K562 (cell line): ENCODE measurements at regions not wholly inside any gene's neighbourhood (a gene's known extent, or its start where the extent isn't known, plus 50 kb on each side); places are given as distances from the start of the nearest gene placed in this dataset.
A peak's percentile ranks its signal among the peaks of the same experiment; 100 is the strongest.

Experiments
- BDP1 ChIP-seq: IDR thresholded peaks from 3 replicates; pipeline ENCODE4 v1.6.1; 2011; ENCODE audit not compliant: insufficient read length, insufficient read depth
- DNMT1 ChIP-seq: fragments of 450-650 bp; IDR thresholded peaks from 2 replicates; pipeline ENCODE4 v1.6.1; 2016; ENCODE audit warnings: antibody characterized with exemption, mild to moderate bottlenecking
- FOSL1 ChIP-seq: fragments of 200-800 bp; sonication (Bioruptor generic); conservative IDR thresholded peaks from 2 replicates; pipeline ENCODE4 v1.6.1; 2016; ENCODE audit warnings: missing genetic modification characterization, missing compliant biosample characterization
- KLF6 ChIP-seq: fragments of 250-450 bp; sonication (Bioruptor Pico); IDR thresholded peaks from 2 replicates; pipeline ENCODE4 v1.4.0; 2020; ENCODE audit warnings: mild to moderate bottlenecking, moderate library complexity, borderline replicate concordance
- RCOR1 ChIP-seq, 2 experiments: IDR thresholded peaks; 2 replicates each; pipeline ENCODE4 v1.6.1; 2012; ENCODE audit warnings: low read depth in 2 of 2, low read length in 2 of 2, borderline replicate concordance in 1 of 2, improper control_type of control experiment in 1 of 2
- TCF7L2 ChIP-seq: fragments of 150-350 bp; IDR thresholded peaks from 2 replicates; pipeline ENCODE4 v1.6.1; 2016; ENCODE audit warnings: low read depth, mild to moderate bottlenecking, low read length, moderate library complexity
- YBX1 ChIP-seq: fragments of 450-650 bp; IDR thresholded peaks from 2 replicates; pipeline ENCODE4 v1.7.1; 2016; ENCODE audit warnings: mild to moderate bottlenecking
- ZNF224 ChIP-seq: sonication (generic); formaldehyde crosslinking; IDR thresholded peaks from 2 replicates; pipeline ENCODE4 v1.8.0; 2022; ENCODE audit warnings: mild to moderate bottlenecking, missing genetic modification reagents
- TF ChIP-seq, protein P1 (sequence below): fragments of 450-650 bp; IDR thresholded peaks from 2 replicates; pipeline ENCODE4 v1.6.1; 2016; ENCODE audit warnings: mild to moderate bottlenecking
- TF ChIP-seq, protein P2 (sequence below): IDR thresholded peaks from 3 replicates; pipeline ENCODE4 v1.6.1; 2011; ENCODE audit warnings: borderline replicate concordance, mild to moderate bottlenecking, moderate library complexity; ENCODE audit not compliant: insufficient read length; ENCODE audit errors: extremely low read depth
- TF ChIP-seq, protein P3 (sequence below): fragments of 450-650 bp; IDR thresholded peaks from 2 replicates; pipeline ENCODE4 v1.6.1; 2016
- TF ChIP-seq, protein P4 (sequence below), 3 experiments: IDR thresholded peaks in 2 of 3; conservative IDR thresholded peaks in 1 of 3; 2 replicates each; pipeline ENCODE4 v1.5.1; 2011 to 2012; ENCODE audit warnings: low read length in 3 of 3, mild to moderate bottlenecking in 3 of 3, control low read depth in 2 of 3, improper control_type of control experiment in 1 of 3, inconsistent platforms in 1 of 3, low read depth in 1 of 3, mixed read lengths in 1 of 3, moderate library complexity in 1 of 3; ENCODE audit not compliant: insufficient read depth in 2 of 3
- TF ChIP-seq, protein P5 (sequence below): sonication (generic); formaldehyde crosslinking; IDR thresholded peaks from 2 replicates; pipeline ENCODE4 v1.8.1; 2023; ENCODE audit warnings: mild to moderate bottlenecking, missing genetic modification reagents

DNA sequence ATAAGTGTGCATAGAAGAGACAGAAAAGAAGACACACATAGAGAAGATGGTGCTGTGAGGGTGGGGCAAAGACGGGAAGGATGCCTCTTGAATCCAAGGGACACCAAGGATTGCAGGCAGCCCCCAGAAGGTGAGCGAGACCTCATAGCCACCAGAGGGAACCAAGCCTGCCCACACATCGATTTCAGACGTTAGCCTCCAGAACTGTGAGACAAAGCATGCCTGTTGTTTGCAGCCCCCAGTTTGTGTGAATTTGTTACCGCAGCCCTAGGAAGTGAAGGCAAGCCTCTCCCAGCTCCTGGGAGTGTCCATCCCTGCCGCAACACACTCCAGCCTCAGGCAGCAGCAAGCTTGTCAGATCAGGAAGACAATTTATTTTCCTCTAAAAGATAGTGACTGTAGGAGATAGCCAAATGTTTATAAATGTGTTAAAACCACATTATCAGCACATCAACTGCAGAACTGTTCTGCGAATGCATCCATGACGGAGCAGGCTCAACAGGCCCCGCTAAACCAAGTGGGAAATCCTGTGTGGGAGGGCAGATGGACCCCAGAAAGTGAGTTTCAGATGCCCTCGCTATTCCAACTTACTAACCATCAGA is 543.3 kb downstream of the MATN1 start (continued):
- TF ChIP-seq YBX1 (no peak), ZNF224 (no peak), TCF7L2 (no peak), BDP1 (no peak), RCOR1 (IDR thresholded peaks at IDR 0.05; ENCODE audit: borderline replicate concordance in 1 of 2, low read depth in 2 of 2, low read length in 2 of 2) (0 out of 4 replicates have a peak, but pooled peaks of 1 of the 2 experiments have one; percentile 11), DNMT1 (no peak), FOSL1 (0 out of 2 replicates have a peak, but pooled peaks have one; percentile 26), KLF6 (no peak)
- TF ChIP-seq, protein P1, sequence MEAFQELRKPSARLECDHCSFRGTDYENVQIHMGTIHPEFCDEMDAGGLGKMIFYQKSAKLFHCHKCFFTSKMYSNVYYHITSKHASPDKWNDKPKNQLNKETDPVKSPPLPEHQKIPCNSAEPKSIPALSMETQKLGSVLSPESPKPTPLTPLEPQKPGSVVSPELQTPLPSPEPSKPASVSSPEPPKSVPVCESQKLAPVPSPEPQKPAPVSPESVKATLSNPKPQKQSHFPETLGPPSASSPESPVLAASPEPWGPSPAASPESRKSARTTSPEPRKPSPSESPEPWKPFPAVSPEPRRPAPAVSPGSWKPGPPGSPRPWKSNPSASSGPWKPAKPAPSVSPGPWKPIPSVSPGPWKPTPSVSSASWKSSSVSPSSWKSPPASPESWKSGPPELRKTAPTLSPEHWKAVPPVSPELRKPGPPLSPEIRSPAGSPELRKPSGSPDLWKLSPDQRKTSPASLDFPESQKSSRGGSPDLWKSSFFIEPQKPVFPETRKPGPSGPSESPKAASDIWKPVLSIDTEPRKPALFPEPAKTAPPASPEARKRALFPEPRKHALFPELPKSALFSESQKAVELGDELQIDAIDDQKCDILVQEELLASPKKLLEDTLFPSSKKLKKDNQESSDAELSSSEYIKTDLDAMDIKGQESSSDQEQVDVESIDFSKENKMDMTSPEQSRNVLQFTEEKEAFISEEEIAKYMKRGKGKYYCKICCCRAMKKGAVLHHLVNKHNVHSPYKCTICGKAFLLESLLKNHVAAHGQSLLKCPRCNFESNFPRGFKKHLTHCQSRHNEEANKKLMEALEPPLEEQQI: no peak
- TF ChIP-seq, protein P2, sequence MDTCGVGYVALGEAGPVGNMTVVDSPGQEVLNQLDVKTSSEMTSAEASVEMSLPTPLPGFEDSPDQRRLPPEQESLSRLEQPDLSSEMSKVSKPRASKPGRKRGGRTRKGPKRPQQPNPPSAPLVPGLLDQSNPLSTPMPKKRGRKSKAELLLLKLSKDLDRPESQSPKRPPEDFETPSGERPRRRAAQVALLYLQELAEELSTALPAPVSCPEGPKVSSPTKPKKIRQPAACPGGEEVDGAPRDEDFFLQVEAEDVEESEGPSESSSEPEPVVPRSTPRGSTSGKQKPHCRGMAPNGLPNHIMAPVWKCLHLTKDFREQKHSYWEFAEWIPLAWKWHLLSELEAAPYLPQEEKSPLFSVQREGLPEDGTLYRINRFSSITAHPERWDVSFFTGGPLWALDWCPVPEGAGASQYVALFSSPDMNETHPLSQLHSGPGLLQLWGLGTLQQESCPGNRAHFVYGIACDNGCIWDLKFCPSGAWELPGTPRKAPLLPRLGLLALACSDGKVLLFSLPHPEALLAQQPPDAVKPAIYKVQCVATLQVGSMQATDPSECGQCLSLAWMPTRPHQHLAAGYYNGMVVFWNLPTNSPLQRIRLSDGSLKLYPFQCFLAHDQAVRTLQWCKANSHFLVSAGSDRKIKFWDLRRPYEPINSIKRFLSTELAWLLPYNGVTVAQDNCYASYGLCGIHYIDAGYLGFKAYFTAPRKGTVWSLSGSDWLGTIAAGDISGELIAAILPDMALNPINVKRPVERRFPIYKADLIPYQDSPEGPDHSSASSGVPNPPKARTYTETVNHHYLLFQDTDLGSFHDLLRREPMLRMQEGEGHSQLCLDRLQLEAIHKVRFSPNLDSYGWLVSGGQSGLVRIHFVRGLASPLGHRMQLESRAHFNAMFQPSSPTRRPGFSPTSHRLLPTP: no peak
- TF ChIP-seq, protein P3, sequence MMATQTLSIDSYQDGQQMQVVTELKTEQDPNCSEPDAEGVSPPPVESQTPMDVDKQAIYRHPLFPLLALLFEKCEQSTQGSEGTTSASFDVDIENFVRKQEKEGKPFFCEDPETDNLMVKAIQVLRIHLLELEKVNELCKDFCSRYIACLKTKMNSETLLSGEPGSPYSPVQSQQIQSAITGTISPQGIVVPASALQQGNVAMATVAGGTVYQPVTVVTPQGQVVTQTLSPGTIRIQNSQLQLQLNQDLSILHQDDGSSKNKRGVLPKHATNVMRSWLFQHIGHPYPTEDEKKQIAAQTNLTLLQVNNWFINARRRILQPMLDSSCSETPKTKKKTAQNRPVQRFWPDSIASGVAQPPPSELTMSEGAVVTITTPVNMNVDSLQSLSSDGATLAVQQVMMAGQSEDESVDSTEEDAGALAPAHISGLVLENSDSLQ: 0 out of 2 replicates have a peak, but pooled peaks have one; percentile 21
- TF ChIP-seq, protein P4, sequence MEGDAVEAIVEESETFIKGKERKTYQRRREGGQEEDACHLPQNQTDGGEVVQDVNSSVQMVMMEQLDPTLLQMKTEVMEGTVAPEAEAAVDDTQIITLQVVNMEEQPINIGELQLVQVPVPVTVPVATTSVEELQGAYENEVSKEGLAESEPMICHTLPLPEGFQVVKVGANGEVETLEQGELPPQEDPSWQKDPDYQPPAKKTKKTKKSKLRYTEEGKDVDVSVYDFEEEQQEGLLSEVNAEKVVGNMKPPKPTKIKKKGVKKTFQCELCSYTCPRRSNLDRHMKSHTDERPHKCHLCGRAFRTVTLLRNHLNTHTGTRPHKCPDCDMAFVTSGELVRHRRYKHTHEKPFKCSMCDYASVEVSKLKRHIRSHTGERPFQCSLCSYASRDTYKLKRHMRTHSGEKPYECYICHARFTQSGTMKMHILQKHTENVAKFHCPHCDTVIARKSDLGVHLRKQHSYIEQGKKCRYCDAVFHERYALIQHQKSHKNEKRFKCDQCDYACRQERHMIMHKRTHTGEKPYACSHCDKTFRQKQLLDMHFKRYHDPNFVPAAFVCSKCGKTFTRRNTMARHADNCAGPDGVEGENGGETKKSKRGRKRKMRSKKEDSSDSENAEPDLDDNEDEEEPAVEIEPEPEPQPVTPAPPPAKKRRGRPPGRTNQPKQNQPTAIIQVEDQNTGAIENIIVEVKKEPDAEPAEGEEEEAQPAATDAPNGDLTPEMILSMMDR (IDR thresholded peaks at IDR 0.05 in 2 of 3, conservative IDR thresholded peaks at IDR 0.05 in 1 of 3; ENCODE audit: insufficient read depth in 2 of 3, low read depth in 1 of 3, low read length in 3 of 3): peak in 2 of 3 experiments; percentile 18 to 25; a peak in 1 of 6 replicates
- TF ChIP-seq, protein P5, sequence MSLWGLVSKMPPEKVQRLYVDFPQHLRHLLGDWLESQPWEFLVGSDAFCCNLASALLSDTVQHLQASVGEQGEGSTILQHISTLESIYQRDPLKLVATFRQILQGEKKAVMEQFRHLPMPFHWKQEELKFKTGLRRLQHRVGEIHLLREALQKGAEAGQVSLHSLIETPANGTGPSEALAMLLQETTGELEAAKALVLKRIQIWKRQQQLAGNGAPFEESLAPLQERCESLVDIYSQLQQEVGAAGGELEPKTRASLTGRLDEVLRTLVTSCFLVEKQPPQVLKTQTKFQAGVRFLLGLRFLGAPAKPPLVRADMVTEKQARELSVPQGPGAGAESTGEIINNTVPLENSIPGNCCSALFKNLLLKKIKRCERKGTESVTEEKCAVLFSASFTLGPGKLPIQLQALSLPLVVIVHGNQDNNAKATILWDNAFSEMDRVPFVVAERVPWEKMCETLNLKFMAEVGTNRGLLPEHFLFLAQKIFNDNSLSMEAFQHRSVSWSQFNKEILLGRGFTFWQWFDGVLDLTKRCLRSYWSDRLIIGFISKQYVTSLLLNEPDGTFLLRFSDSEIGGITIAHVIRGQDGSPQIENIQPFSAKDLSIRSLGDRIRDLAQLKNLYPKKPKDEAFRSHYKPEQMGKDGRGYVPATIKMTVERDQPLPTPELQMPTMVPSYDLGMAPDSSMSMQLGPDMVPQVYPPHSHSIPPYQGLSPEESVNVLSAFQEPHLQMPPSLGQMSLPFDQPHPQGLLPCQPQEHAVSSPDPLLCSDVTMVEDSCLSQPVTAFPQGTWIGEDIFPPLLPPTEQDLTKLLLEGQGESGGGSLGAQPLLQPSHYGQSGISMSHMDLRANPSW (CRISPR knock-in tag): no peak
